ENCODE measurements at regions not wholly inside any gene's neighbourhood (a gene's known extent, or its start where the extent isn't known, plus 50 kb on each side); places are given as distances from the start of the nearest gene placed in this dataset.

- TF ChIP-seq CTCF (conservative IDR thresholded peaks at IDR 0.05; ENCODE audit: low read depth, low read length) (no peak), EZH2 (IDR thresholded peaks at IDR 0.05; ENCODE audit: borderline replicate concordance, low read depth, low read length, poor library complexity, severe bottlenecking) (no peak)
These were observed 105.8 kb upstream of the MEIS1 start for GRCh38 chr2:66329081-66329605.
